Activated naive CD4-positive, alpha-beta T cell treated with anti-CD3 and anti-CD28 coated beads for 36 hours (primary cell): ENCODE measurements at regions not wholly inside any gene's neighbourhood (a gene's known extent, or its start where the extent isn't known, plus 50 kb on each side); places are given as distances from the start of the nearest gene placed in this dataset.

Experiments
- CTCF ChIA-PET: fragments of 350-600 bp; sonication (Branson Sonifier 250); formaldehyde crosslinking; loops from one replicate; lab custom pipeline; 2021; ENCODE audit warnings: antibody characterized with exemption; lab: Charles Lee
- DNase-seq: peaks from one replicate; pipeline ENCODE4 v3.0.0-alpha.2; 2020
- H3K27ac Mint-ChIP-seq: one replicate; pipeline ENCODE4 v1.8.0; 2021; ENCODE audit warnings: mild to moderate bottlenecking, mixed read lengths
- H3K27me3 Mint-ChIP-seq: one replicate; pipeline ENCODE4 v1.8.0; 2021; ENCODE audit warnings: low read depth, mixed read lengths
- H3K36me3 Mint-ChIP-seq: one replicate; pipeline ENCODE4 v1.8.0; 2021; ENCODE audit warnings: low read depth, mixed read lengths
- H3K4me1 Mint-ChIP-seq: one replicate; pipeline ENCODE4 v1.8.0; 2021; ENCODE audit warnings: low read depth, mixed read lengths
- H3K4me3 Mint-ChIP-seq: one replicate; pipeline ENCODE4 v1.8.0; 2021; ENCODE audit warnings: mild to moderate bottlenecking, moderate library complexity, mixed read lengths
- H3K9me3 Mint-ChIP-seq: one replicate; pipeline ENCODE4 v1.8.0; 2021; ENCODE audit warnings: mixed read lengths
- intact Hi-C: fragments of 100-400 bp; cut with micrococcal nuclease; formaldehyde crosslinking; loops from one replicate; pipeline ENCODE4 v1.15.1; 2023

DNA sequence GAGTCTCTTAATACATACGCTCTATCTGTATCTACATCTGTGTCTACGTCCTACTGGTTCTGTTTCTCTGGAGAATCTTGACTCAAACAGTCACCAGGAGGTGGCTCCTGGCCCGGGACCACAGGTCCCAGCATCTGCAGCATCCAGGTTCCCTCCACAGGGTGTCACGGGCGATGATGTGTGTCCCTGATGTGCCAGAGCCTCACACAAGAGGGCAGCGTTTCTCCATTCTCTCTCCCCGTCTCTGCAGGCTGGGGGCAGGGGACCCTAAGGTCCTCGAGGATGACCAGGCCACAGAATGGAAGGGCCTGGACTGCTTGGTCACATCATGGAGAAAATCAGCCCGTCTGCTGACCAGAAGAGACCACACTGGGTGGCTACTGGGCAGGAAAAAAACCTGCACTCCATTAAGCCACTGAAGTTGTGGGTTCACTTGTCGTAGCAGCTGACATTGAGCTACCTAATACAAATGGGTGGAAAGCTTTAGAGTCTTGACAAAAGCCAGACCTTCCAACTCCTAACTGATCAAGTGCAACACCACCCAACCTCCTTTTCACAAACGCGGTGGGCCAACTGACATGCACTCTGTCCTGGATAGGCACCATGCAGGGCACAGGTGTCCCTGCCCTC lies 392.5 kb downstream of the CTTN start:
- DNase-seq: no peak
- Mint-ChIP-seq H3K27ac (no peak overlapping the region), H3K36me3 (no peaks in the 10 kb centered on the region), H3K27me3 (no peaks in the 10 kb centered on the region), H3K4me1 (no peaks in the 10 kb centered on the region), H3K4me3 (no peak overlapping the region), H3K9me3 (peaks cover 15% of the 10 kb centered on the region)
- intact Hi-C loops: no loop called here
- CTCF ChIA-PET: no interaction called here

DNA sequence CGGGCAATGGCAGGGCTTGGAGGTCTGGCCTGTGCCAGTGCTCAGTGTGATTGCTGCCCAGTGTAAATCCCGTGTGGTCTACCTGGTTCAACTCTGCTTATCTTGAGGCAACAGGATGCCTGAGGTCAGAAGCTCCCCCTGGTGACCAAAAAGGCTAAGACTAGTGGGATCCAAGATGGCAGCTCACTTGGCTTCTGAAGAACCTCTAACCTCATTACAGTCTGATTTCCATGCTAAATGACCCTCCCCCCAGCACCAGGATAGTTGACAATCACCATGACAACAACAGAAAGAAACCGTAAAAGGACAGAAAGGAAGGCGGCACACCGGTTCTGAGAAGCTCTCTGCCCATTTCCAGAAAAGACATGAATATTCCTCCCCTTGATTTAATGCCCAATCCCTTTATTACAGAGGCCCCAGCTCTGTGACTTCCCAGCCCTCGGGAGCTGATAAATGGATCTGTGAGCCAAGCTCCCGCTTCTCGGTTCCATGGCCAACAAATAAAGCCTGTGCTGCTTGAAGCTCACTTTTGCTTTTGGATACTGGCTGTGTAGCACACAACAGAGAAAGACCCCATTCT lies 398.4 kb downstream of the CTTN start:
- no peak for DNase-seq
- no peak overlapping the region for H3K27ac Mint-ChIP-seq
- H3K36me3 Mint-ChIP-seq: no peaks in the 10 kb centered on the region
- H3K4me3 Mint-ChIP-seq: no peak overlapping the region
- no peaks in the 10 kb centered on the region for H3K27me3 Mint-ChIP-seq
- peaks cover 17% of the 10 kb centered on the region for H3K9me3 Mint-ChIP-seq
- CTCF ChIA-PET: no interaction called here
- H3K4me1 Mint-ChIP-seq: no peaks in the 10 kb centered on the region
- intact Hi-C loops: no loop called here

DNA sequence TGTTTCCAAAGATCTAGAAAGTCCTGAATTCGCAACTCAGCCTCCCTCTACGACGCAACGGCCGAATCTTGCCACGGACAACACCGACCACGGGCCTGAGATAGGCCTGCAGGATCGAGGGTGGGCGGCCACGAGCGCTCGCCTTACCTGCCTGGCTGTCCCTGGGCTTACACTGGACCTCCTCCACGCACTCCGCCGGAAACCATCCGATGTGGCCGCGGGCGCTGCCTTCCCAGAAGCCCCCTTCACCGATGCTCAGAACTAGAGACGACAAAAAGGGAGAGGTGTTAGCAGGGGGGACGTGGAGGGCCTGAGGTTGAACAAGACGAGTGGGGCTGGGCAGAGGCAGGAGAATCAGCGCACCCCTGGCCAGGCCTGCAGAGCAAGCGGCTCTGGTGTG lies 400.0 kb downstream of the CTTN start:
- intact Hi-C loops: no loop called here
- H3K4me1 Mint-ChIP-seq: no peaks in the 10 kb centered on the region
- no peak overlapping the region for H3K4me3 Mint-ChIP-seq
- no peak for DNase-seq
- H3K36me3 Mint-ChIP-seq: no peaks in the 10 kb centered on the region
- CTCF ChIA-PET: no interaction called here
- H3K27ac Mint-ChIP-seq: no peak overlapping the region
- peaks cover 7% of the 10 kb centered on the region for H3K9me3 Mint-ChIP-seq
- H3K27me3 Mint-ChIP-seq: peaks cover under 1% of the 10 kb centered on the region

- no peaks in the 10 kb centered on the region for H3K36me3 Mint-ChIP-seq
- DNase-seq: no peak
- no peaks in the 10 kb centered on the region for H3K4me1 Mint-ChIP-seq
- H3K9me3 Mint-ChIP-seq: peaks cover 2% of the 10 kb centered on the region
- no peak overlapping the region for H3K4me3 Mint-ChIP-seq
- H3K27ac Mint-ChIP-seq: no peak overlapping the region
- intact Hi-C loops: no loop called here
- CTCF ChIA-PET: no interaction called here
- H3K27me3 Mint-ChIP-seq: peaks cover 5% of the 10 kb centered on the region
Measured at GRCh38 chr11:70799386-70799785, 401.1 kb downstream of the CTTN start.

DNA sequence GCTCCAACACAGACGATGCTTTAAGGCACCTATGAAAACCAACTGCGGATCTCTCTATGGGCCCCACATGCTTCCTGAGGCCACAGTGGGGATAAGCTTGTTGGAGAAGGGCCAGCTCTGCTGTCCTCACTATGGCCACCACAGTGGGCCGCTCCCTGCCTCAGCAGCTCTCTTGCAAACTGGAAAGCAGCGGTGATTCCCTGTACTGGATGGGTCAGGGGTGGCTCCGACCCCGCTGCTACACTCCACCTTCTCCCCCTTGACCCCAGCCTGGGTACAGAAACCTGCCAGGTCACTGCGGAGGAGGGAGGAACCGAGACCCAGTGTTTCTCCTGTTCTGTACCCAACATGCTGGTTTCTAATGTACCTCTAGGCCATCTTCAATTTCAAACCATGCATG lies 403.9 kb downstream of the CTTN start:
- no peaks in the 10 kb centered on the region for H3K4me1 Mint-ChIP-seq
- CTCF ChIA-PET: no interaction called here
- DNase-seq: no peak
- no peaks in the 10 kb centered on the region for H3K9me3 Mint-ChIP-seq
- no peak overlapping the region for H3K27ac Mint-ChIP-seq
- peaks cover 5% of the 10 kb centered on the region for H3K27me3 Mint-ChIP-seq
- no peak overlapping the region for H3K4me3 Mint-ChIP-seq
- intact Hi-C loops: no loop called here
- no peaks in the 10 kb centered on the region for H3K36me3 Mint-ChIP-seq

DNA sequence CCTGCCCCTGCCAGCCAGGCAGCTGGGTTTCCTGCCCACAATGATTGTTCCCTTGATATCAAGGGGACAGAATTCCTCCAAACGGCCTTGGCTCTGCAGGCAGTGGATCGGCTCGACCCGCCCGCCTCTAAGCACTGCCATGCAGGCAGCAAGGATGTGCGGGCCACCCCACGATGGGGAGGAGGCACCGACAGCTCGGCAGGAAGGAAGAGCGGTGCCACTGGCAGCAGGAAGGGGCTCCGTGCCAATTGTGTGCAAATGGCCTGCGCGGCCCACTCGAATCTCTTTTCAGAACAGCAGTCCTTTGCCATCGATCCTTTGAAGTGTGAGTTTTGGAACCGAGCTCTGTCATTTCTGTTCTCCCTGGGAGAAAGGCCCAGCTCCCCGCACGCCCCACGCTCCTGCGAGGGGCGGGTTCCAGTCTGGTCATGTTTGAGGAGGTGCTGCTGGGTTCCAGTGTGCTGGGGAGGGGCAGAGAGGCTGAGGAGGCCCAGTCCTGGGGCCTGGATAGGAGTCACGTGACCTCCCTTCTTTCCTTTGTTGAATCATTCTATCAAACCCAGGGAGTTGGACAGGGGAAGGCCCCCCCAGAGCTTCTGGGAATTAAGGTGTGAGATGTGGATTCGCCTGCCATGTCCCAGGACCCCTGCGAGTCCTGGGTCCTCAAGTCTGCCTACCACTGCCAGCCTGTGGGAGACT lies 406.0 kb downstream of the CTTN start:
- Mint-ChIP-seq H3K9me3 (no peaks in the 10 kb centered on the region), H3K4me3 (no peak overlapping the region), H3K27me3 (peaks cover 5% of the 10 kb centered on the region), H3K36me3 (no peaks in the 10 kb centered on the region), H3K4me1 (no peaks in the 10 kb centered on the region), H3K27ac (no peak overlapping the region)
- CTCF ChIA-PET: interaction anchor here (2.4 kb wide), 1 partner anchor 11 kb away, joined by 16 read pairs; no protein-coding TSS in a partner anchor
- DNase-seq: no peak
- intact Hi-C loops: no loop called here

- CTCF ChIA-PET: interaction anchor here (2.4 kb wide), 1 partner anchor 10 kb away, joined by 16 read pairs; no protein-coding TSS in a partner anchor
- DNase-seq: no peak
- Mint-ChIP-seq H3K4me1 (no peaks in the 10 kb centered on the region), H3K27me3 (peaks cover 5% of the 10 kb centered on the region), H3K27ac (no peak overlapping the region), H3K36me3 (no peaks in the 10 kb centered on the region), H3K4me3 (no peak overlapping the region), H3K9me3 (no peaks in the 10 kb centered on the region)
- intact Hi-C loops: no loop called here
Measured at GRCh38 chr11:70805243-70805642, 406.9 kb downstream of the CTTN start.

DNA sequence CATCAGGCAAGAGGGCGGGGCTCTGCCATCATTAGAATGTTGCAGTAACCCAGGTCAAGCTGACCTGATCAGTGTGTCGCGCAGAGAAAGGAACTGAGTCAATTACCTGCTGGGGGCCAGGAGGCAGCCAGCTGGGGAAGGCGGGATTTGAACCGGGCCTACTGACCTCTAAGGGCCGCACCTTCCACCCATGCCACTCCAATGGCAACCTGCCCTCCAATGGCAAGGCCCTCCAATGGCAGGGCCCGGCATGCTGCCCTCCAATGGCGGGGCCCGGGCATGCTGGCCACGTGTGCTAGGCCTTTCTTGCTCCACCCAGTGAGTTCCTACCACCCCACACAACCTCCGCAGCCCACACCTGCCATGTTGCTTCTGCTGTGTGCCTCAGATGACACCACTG lies 407.6 kb downstream of the CTTN start:
- Mint-ChIP-seq H3K36me3 (no peaks in the 10 kb centered on the region), H3K27me3 (peaks cover 5% of the 10 kb centered on the region), H3K4me3 (no peak overlapping the region), H3K4me1 (no peaks in the 10 kb centered on the region), H3K27ac (no peak overlapping the region), H3K9me3 (no peaks in the 10 kb centered on the region)
- CTCF ChIA-PET: interaction anchor here (2.4 kb wide), 1 partner anchor 9 kb away, joined by 16 read pairs; no protein-coding TSS in a partner anchor
- intact Hi-C loops: no loop called here
- DNase-seq: no peak

GRCh38 chr11:70806461-70807194 lies 408.3 kb downstream of the CTTN start:
- Mint-ChIP-seq H3K9me3 (no peaks in the 10 kb centered on the region), H3K36me3 (no peaks in the 10 kb centered on the region), H3K27me3 (peaks cover 5% of the 10 kb centered on the region), H3K27ac (no peak overlapping the region), H3K4me3 (no peak overlapping the region), H3K4me1 (no peaks in the 10 kb centered on the region)
- CTCF ChIA-PET: interaction anchor here (2.4 kb wide), 1 partner anchor 8 kb away, joined by 16 read pairs; no protein-coding TSS in a partner anchor
- no peak for DNase-seq
- intact Hi-C loops: no loop called here

DNA sequence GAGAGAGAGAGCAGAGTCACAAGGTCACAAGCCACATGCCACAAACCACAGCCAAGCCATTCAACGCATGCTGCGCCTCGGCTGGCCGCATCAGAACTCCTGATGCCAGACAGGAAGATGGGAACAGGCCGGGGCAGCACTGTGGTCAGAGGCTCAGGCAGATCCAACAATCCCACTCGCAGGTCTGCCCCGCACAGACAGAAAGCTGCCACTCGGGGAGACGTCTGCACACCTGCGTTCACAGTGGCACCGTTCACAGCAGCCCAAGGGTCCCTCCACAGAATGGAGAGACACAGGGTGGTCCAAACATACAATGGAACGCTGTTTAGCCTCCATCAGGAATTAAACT lies 408.8 kb downstream of the CTTN start:
- Mint-ChIP-seq H3K4me3 (no peak overlapping the region), H3K9me3 (no peaks in the 10 kb centered on the region), H3K36me3 (no peaks in the 10 kb centered on the region), H3K4me1 (no peaks in the 10 kb centered on the region), H3K27ac (no peak overlapping the region), H3K27me3 (peaks cover 5% of the 10 kb centered on the region)
- intact Hi-C loops: no loop called here
- DNase-seq: no peak
- CTCF ChIA-PET: no interaction called here

GRCh38 chr11:70808686-70809375 lies 410.5 kb downstream of the CTTN start:
- DNase-seq: no peak
- Mint-ChIP-seq H3K9me3 (no peaks in the 10 kb centered on the region), H3K36me3 (no peaks in the 10 kb centered on the region), H3K4me1 (no peaks in the 10 kb centered on the region), H3K27ac (no peak overlapping the region), H3K27me3 (no peaks in the 10 kb centered on the region), H3K4me3 (no peak overlapping the region)
- intact Hi-C loops: no loop called here
- CTCF ChIA-PET: no interaction called here

GRCh38 chr11:70810133-70810532 lies 411.8 kb downstream of the CTTN start:
- no peak for DNase-seq
- H3K9me3 Mint-ChIP-seq: no peaks in the 10 kb centered on the region
- intact Hi-C loops: no loop called here

More at GRCh38 chr11:70810133-70810532, 411.8 kb downstream of the CTTN start:
- no peak overlapping the region for H3K4me3 Mint-ChIP-seq
- no peaks in the 10 kb centered on the region for H3K36me3 Mint-ChIP-seq
- no peak overlapping the region for H3K27ac Mint-ChIP-seq
- H3K27me3 Mint-ChIP-seq: no peaks in the 10 kb centered on the region
- H3K4me1 Mint-ChIP-seq: no peaks in the 10 kb centered on the region
- CTCF ChIA-PET: no interaction called here
